GM12878 (cell line): ENCODE measurements at regions not wholly inside any gene's neighbourhood (a gene's known extent, or its start where the extent isn't known, plus 50 kb on each side); places are given as distances from the start of the nearest gene placed in this dataset.
"Not testable (repeated sequence)": the region's sequence is repeated elsewhere in the genome, so short reads cannot be mapped to it uniquely, and the experiment has no call there.

Experiments used
- JUND ChIP-seq: IDR thresholded peaks from 2 replicates; pipeline ENCODE4 v1.6.1; 2012; ENCODE audit warnings: low read depth, mild to moderate bottlenecking, low read length, improper control_type of control experiment, moderate library complexity
- POLR2A ChIP-seq: IDR thresholded peaks from 2 replicates; pipeline ENCODE4 v1.6.1; 2011; ENCODE audit warnings: low read depth, mild to moderate bottlenecking, low read length
- SREBF2 ChIP-seq: IDR thresholded peaks from 2 replicates; pipeline ENCODE4 v1.6.1; 2012; ENCODE audit warnings: mild to moderate bottlenecking, low read length

GRCh38 chr3:48068320-48068719 lies 52.1 kb upstream of the MAP4 start:
- TF ChIP-seq POLR2A, JUND, SREBF2: not testable (repeated sequence)
